ENCODE measurements at regions not wholly inside any gene's neighbourhood (a gene's known extent, or its start where the extent isn't known, plus 50 kb on each side); places are given as distances from the start of the nearest gene placed in this dataset.

- TF ChIP-seq, protein P1, sequence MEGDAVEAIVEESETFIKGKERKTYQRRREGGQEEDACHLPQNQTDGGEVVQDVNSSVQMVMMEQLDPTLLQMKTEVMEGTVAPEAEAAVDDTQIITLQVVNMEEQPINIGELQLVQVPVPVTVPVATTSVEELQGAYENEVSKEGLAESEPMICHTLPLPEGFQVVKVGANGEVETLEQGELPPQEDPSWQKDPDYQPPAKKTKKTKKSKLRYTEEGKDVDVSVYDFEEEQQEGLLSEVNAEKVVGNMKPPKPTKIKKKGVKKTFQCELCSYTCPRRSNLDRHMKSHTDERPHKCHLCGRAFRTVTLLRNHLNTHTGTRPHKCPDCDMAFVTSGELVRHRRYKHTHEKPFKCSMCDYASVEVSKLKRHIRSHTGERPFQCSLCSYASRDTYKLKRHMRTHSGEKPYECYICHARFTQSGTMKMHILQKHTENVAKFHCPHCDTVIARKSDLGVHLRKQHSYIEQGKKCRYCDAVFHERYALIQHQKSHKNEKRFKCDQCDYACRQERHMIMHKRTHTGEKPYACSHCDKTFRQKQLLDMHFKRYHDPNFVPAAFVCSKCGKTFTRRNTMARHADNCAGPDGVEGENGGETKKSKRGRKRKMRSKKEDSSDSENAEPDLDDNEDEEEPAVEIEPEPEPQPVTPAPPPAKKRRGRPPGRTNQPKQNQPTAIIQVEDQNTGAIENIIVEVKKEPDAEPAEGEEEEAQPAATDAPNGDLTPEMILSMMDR (IDR thresholded peaks at IDR 0.05; ENCODE audit: insufficient read depth, missing control alignments) = no peak
- FAIRE-seq = no peak
- DNase-seq (ENCODE audit: insufficient read length, low spot score) = no peak
These were observed 170.2 kb upstream of the PMEPA1 start for GRCh38 chr20:57879779-57880570.

DNA sequence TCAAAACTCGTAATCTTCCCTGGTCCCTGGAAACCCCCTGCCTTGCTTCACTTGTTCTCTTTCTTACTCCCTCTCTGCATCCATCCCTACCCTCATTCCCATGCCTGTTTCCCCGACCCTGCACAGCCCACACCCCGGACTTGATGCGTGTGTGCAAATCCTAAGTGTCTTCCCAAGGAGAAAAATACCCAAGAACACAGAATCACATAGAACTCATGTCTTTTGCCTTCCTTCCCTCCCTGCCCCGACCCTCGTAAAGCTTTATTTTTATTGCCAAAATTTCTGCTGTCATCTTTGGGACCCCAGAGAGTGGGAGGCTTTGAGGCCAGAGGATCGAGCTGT, 169.6 kb upstream of the PMEPA1 start:
- DNase-seq (ENCODE audit: insufficient read length, low spot score) (no peak), FAIRE-seq (no peak)
- TF ChIP-seq, protein P1 (IDR thresholded peaks at IDR 0.05; ENCODE audit: insufficient read depth, missing control alignments) = no peak

DNA sequence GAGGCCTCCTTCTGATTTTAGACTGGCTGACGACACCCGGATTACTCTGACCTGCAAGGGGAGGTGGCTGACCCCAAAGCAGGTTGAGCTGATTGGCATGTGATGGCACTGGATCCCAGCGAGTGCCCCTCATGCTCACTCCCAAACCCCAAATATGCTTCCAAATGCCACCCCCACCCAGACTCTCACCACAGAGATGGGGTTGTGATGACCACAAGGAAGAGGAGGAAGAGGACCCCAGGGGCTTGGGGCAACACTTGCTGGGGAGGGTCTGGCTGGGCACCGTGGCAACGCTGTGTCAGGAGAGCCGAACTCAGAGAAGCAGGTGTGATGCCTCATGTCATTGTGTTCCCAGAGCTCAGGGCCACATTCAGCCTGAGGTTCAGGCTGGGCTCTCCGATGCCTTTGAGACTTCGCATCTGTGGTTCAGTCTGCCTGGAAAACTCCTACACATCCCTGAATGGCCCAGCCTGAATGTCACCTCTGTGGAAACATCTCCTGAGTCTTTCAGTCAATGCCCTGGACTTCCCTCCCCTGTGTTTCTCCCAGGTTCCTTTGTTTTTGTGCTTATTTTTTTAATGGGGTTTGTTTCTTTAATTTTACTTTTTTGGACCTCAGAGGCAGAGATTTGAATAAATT, 169.1 kb upstream of the PMEPA1 start:
- FAIRE-seq (no peak), DNase-seq (ENCODE audit: insufficient read length, low spot score) (no peak)
- TF ChIP-seq, protein P1 (IDR thresholded peaks at IDR 0.05; ENCODE audit: insufficient read depth, missing control alignments) = no peak

DNA sequence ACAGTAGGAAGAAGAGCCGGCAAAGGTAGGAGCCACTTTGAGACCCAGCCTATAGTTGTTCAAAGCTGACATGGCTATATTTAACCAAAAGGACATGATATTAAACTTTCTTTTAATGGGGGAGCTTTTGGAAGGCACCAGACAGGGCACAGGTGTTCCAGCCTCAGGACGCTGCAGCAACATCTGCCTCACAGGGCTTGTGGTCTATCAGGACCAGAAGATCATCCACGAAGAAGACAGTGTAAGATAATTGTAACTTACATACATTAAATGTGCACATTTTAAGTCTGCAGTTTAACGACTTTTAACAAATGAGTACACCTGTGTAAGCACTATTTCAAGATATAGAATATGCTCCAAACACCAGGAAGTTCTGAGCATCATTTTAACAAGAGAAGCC, 168.2 kb upstream of the PMEPA1 start:
- TF ChIP-seq, protein P1 (IDR thresholded peaks at IDR 0.05; ENCODE audit: insufficient read depth, missing control alignments) = no peak
- no peak for FAIRE-seq
- no peak for DNase-seq (ENCODE audit: insufficient read length, low spot score)

- no peak for FAIRE-seq
- DNase-seq (ENCODE audit: insufficient read length, low spot score) = no peak
- TF ChIP-seq, protein P1 (IDR thresholded peaks at IDR 0.05; ENCODE audit: insufficient read depth, missing control alignments) = no peak
These were observed 167.5 kb upstream of the PMEPA1 start for GRCh38 chr20:57877131-57877824.

- TF ChIP-seq, protein P1 (IDR thresholded peaks at IDR 0.05; ENCODE audit: insufficient read depth, missing control alignments) = no peak
- DNase-seq (ENCODE audit: insufficient read length, low spot score) (no peak), FAIRE-seq (no peak)
These were observed 166.3 kb upstream of the PMEPA1 start for GRCh38 chr20:57876163-57876562.
